HG03039 (cell line): ENCODE measurements at regions not wholly inside any gene's neighbourhood (a gene's known extent, or its start where the extent isn't known, plus 50 kb on each side); places are given as distances from the start of the nearest gene placed in this dataset.
A peak's percentile ranks its signal among the peaks of the same experiment; 100 is the strongest.
"Not testable (repeated sequence)": the region's sequence is repeated elsewhere in the genome, so short reads cannot be mapped to it uniquely, and the experiment has no call there.

ENCODE experiments used
- ATAC-seq: cut with Tn5 transposase; IDR thresholded peaks from one replicate; pipeline ENCODE4 v1.9.1; 2021; ENCODE audit warnings: mild to moderate bottlenecking, moderate library complexity; ENCODE audit not compliant: unreplicated experiment

DNA sequence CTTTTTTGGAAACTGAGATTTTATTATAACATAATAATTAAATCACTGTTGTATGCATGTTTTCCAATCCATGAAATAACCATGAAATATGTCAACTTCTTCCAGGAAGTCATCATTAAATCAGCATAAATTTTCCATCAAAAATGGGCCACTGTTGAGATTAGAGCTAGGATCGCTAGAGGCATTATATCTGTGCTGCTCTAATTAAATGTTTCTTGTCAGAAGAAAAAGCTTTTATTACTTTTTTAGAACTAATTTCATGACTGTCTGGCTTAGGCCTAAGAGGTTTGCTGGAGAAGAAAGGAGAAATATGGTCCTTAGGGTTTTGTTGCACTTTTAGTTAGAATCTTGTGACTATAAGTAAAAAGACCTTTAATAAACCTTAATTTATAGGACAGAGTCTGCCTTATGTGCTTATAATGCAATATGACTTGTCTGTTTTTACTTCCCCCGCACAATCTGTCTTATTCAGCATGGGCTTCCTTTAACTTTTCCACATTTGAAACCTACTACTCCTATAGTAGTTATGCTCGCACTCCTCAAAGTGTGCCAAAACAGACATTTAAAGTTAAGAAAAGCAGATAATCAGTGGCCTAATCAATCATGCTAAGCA, 363.4 kb upstream of the GCFC2 start:
- ATAC-seq = no peak

GRCh38 chr2:76050196-76050595, 339.5 kb upstream of the GCFC2 start:
- ATAC-seq = no peak

- ATAC-seq = no peak
Observed at GRCh38 chr2:76044701-76045100, 334.0 kb upstream of the GCFC2 start.

GRCh38 chr2:76039505-76039904, 328.8 kb upstream of the GCFC2 start:
- no peak for ATAC-seq

- ATAC-seq = no peak
Observed at GRCh38 chr2:76027761-76028160, 317.0 kb upstream of the GCFC2 start.

DNA sequence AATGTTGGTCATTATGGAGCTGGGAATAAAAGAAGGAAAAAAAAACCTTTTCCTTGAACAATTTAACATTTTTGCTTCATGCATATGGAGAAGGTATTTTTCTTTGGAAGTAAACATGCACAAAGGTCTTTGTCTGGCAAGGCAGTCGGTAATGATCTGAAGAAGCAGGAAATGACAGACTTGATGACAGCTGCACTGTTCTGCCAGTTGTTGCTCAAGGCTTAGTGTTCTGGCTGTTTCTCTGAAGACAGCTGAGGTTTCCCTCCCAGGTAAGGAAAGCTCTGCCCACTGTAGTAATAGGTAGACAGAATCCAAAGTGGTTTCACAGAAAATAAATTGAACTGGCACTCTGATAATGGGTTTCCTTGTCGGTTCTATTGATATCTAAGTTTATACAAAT, 308.4 kb upstream of the GCFC2 start:
- ATAC-seq = no peak

DNA sequence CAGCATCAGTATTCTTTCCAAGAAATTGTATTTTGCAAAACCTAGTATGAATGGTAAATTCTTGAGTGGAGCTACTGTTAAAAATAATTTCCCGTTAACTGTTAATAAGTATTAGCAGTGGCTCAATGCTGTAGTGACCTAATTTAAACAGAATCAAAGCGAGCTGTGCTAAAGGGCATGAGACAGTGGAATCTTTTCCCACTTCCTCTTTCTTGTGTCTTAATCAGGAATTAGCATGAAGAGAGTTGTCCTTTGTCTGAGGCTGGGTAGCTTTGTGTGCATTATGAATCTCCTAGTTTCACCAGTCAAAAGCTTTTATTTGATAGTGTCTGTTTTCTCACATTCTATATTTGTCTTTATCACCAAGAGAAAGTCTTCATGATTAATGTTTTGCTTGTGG, 298.8 kb upstream of the GCFC2 start:
- ATAC-seq = no peak

DNA sequence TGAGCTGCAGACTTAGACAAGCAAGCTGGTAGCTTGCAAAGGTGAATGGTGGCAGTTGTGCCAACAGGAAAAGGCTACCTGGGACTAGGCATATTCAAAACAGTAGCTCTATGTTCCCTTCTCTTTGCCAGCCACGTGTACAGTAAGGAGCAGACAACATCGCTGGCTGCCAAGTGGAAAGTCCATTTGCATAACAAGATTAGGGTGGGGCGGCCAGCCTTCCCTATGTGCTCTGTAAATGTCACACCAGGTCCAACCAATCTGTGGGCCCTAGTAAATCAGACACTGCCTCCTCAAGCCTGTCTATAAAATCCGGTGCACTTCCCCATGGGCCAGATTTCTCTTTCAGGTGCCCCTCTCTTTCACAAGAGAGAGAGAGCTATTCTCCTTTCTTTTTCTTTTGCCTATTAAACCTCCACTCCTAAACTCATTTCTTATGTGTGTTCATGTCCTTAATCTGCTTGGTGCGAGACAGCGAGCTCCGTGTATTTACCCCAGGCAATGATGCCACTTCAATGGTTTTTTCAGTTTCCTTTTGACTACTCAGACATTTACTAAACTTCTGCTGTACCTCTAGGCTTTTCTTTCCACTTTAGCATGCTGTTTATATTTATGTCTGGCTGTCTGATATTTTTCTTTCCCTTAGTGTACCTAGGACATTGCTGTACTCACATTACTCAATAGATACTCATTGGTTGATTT, 297.4 kb upstream of the GCFC2 start:
- ATAC-seq = peak; percentile 82

DNA sequence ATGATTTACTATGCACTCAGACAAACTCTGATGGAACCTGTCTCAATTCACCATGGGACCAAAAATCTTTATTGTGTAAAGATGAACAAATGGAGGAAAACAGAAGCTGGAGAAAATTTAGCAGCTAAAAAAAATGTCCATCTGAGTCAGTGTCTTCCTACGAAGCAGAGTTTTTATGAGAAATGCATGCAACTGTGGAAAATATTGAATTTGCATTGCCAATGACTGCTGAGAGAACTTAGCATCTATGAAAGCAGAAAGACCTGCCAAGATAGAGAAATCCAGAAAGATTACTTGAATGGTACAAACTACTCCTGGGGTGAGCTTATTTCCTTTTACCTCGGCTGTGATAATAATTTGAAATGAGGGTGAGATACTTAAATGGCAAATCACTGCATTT, 289.7 kb upstream of the GCFC2 start:
- no peak for ATAC-seq

DNA sequence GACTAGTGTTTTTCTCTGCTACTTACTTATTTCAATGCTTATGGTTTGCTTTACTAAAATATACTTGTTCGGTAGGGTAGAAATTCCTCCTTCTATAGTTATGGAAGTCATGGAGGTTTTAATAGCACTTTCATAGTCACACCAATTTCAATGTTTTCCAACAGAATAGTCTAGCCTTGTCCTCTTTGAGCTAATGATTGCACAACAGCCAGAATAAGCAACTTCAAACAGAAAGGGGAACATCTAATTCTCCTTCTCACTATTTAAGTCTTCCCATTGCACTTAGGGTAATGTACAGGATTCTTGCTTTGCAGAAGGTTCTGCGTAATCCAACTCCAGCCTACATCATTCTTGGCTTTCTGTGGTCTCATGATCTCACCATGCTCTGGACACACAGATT, 287.7 kb upstream of the GCFC2 start:
- ATAC-seq = no peak

- no peak for ATAC-seq
Observed at GRCh38 chr2:75994759-75995158, 284.0 kb upstream of the GCFC2 start.

DNA sequence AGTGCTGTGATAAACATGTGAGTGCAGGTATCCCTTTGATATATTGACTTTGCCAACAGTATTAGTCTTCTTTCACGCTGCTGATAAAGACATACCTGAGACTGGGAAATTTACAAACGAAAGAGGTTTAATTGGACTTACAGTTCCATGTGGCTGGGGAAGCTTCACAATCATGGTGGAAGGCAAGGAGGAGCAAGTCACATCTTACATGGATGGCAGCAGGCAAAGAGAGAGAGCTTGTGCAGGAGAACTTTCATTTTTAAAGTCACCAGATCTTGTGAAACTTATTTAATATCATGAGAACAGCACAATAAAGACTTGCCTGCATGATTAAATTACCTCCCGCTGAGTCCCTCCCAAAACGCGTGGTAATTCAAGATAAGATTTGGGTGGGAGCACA, 277.9 kb upstream of the GCFC2 start:
- ATAC-seq = not testable (repeated sequence)

- ATAC-seq = no peak
Observed at GRCh38 chr2:75986617-75987016, 275.9 kb upstream of the GCFC2 start.

DNA sequence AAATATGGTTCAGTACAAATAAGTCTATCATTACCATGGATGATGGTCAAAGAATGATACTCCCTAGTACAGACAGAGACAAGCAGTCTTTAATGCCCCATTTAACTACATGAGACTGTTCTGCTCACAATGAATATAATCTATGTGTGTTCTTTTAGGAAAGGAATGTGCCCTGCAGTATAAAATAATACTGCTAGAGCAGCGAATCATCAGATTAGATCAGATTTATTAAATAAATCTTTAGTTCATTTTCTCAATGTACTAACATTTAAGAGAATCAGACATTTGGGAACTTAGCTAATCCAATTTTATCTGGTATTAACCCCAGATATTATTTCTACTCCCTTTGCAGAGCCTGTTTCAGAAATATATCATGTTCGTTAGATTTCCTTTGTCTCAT, 272.0 kb upstream of the GCFC2 start:
- no peak for ATAC-seq

DNA sequence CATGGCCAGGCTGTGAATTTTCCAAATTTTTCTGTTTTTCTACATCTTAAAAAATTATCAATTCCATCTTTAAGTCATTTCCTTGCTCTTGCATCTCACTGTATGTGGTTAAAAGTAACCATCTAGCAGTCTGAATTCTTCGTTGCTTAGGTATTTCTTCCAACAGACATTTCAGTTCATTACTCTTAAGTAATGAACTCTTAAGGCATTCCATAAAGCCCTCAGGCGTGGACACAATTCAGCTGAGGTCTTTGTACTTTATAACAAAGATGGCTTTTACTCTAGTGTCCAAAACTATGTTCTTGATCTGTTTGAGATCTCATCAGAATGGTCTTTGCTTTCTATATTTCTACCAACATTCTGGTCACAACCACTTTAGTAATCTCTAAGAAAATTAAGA, 253.9 kb upstream of the GCFC2 start:
- no peak for ATAC-seq

DNA sequence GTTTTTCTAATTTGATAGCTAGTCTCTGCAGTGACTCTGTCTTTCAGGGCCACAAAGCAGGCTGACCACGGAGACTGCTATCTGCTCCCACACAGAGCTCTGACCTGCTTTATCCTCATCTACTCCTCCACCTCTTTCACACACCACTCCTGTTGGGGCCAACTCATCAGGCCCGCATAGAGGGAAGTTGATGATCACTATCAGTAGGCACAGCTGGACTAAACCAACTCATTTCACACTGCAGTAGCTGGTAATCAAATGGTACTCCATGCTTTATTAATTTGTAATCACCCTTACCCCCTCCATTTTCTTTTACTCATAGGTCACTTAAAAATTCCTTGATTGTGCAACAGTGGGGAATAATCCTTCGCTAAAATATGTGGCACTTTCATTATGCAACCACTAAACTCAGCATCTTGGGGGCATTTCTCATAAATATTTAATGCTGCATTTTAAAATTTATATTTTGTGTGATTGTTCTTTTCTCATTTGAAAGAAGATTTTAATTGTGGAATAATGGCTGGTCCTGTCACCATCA, 249.8 kb upstream of the GCFC2 start:
- no peak for ATAC-seq

GRCh38 chr2:75959724-75960471, 249.2 kb upstream of the GCFC2 start:
- ATAC-seq = no peak

GRCh38 chr2:75954761-75955160, 244.0 kb upstream of the GCFC2 start:
- ATAC-seq = no peak

DNA sequence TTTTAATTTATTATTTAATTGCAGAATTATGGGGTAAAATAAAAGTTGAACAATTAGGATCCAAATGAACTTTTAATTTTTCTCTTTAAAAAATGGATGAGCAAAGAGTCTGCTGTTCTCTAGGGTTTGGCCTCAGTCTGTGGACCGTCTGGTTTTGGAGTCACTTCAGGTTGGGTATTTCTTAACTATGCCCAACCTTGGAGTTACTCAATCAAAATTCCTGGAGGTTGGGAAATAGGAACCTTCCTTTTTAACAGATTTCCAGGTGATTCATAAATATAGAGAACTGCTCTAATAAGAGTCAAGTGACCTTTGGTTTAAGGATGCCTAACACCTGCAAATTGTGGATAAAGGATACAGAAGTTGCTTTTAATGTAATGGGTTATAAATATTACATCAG, 241.5 kb upstream of the GCFC2 start:
- no peak for ATAC-seq

- ATAC-seq = no peak
Observed at GRCh38 chr2:75949385-75950030, 238.8 kb upstream of the GCFC2 start.

GRCh38 chr2:75936311-75936710, 225.6 kb upstream of the GCFC2 start:
- ATAC-seq = no peak
